A549 (cell line): ENCODE measurements at regions not wholly inside any gene's neighbourhood (a gene's known extent, or its start where the extent isn't known, plus 50 kb on each side); places are given as distances from the start of the nearest gene placed in this dataset.

Source experiments
- ATAC-seq, 2 experiments: fragments of 200-7000 bp in 1 of 2; fragments of >200 bp in 1 of 2; cut with Nextera tagmentation in 1 of 2; cut with Tn5 transposase in 1 of 2; 3 replicates each; pipeline versions ENCODE4 v1.8.0 to v1.9.1; 2018 to 2020; ENCODE audit warnings: mild to moderate bottlenecking in 1 of 2, moderate library complexity in 1 of 2
- CTCF ChIA-PET: fragments of 300-600 bp; sonication (Branson Sonifier 250); formaldehyde crosslinking; extraction: SDS; loops from one replicate; lab custom pipeline; 2021; ENCODE audit warnings: antibody characterized with exemption, inconsistent platforms; lab: Yijun Ruan, JAX
- POLR2A ChIA-PET: fragments of 350-600 bp; formaldehyde crosslinking; extraction: SDS; loops from one replicate; lab custom pipeline; 2021; ENCODE audit warnings: antibody characterized with exemption, inconsistent platforms; lab: Yijun Ruan, JAX
- DNase-seq, 2 experiments: peaks; one replicate each; pipeline versions ENCODE4 v3.0.0 to v3.0.0-alpha.2; 2011 to 2016; ENCODE audit warnings: low read depth in 1 of 2, low spot score in 1 of 2
- FAIRE-seq: peaks from 2 replicates; lab custom pipeline; 2011; peaks lifted over from hg19 to GRCh38; lab: Jason Lieb, UNC
- H3K27ac ChIP-seq, 2 experiments: fragments of >200 bp; sonication (Bioruptor Twin); formaldehyde crosslinking; 3 replicates each; pipeline ENCODE4 v1.5.1; 2016 to 2017
- H3K4me1 ChIP-seq: fragments of >200 bp; sonication (Bioruptor Twin); formaldehyde crosslinking; 3 replicates; pipeline ENCODE4 v1.6.1; 2016
- H3K4me2 ChIP-seq: fragments of >200 bp; sonication (Bioruptor Twin); formaldehyde crosslinking; 3 replicates; pipeline ENCODE4 v1.6.1; 2016
- H3K4me3 ChIP-seq: fragments of >200 bp; sonication (Bioruptor Twin); formaldehyde crosslinking; 3 replicates; pipeline ENCODE4 v1.5.1; 2016
- H3K9me3 ChIP-seq: fragments of >200 bp; sonication (Bioruptor Twin); formaldehyde crosslinking; 3 replicates; pipeline ENCODE4 v1.6.1; 2016
- CBX8 ChIP-seq: fragments of 200-600 bp; sonication (generic); IDR thresholded peaks from 2 replicates; pipeline ENCODE4 v1.6.1; 2016
- CEBPB ChIP-seq, 2 experiments: fragments of >200 bp in 1 of 2; sonication (Bioruptor Twin) in 1 of 2; formaldehyde crosslinking in 1 of 2; IDR thresholded peaks; 2 replicates each; pipeline ENCODE4 v1.6.1; 2012 to 2016
- CHD2 ChIP-seq: fragments of 150-350 bp; IDR thresholded peaks from 2 replicates; pipeline ENCODE4 v1.6.1; 2014; ENCODE audit warnings: low read length; ENCODE audit not compliant: partially characterized antibody
- E2F6 ChIP-seq: IDR thresholded peaks from 2 replicates; pipeline ENCODE4 v1.6.1; 2012; ENCODE audit warnings: low read depth, borderline replicate concordance
- FOSB ChIP-seq: fragments of 250-450 bp; sonication (Bioruptor Pico); IDR thresholded peaks from 2 replicates; pipeline ENCODE4 v1.5.0; 2020; ENCODE audit warnings: mild to moderate bottlenecking, moderate library complexity
- FOSL2 ChIP-seq, 2 experiments: fragments of 450-650 bp in 1 of 2; fragments of >200 bp in 1 of 2; sonication (Bioruptor Twin) in 1 of 2; formaldehyde crosslinking; IDR thresholded peaks; 2 replicates each; pipeline versions ENCODE4 v1.5.0 to v1.6.1; 2016 to 2020; ENCODE audit warnings: mild to moderate bottlenecking in 1 of 2, moderate library complexity in 1 of 2
- FOXS1 ChIP-seq: fragments of 250-450 bp; sonication (Bioruptor Pico); IDR thresholded peaks from 2 replicates; pipeline ENCODE4 v1.5.0; 2020; ENCODE audit warnings: mild to moderate bottlenecking, moderate library complexity
- HDAC2 ChIP-seq: fragments of 200-600 bp; sonication (generic); IDR thresholded peaks from 2 replicates; pipeline ENCODE4 v1.6.1; 2016
- HES2 ChIP-seq: fragments of >200 bp; sonication (Bioruptor Twin); formaldehyde crosslinking; IDR thresholded peaks from 2 replicates; pipeline ENCODE4 v1.6.1; 2016
- HOXA7 ChIP-seq: fragments of 250-450 bp; sonication (Bioruptor Pico); IDR thresholded peaks from 2 replicates; pipeline ENCODE4 v1.5.0; 2020; ENCODE audit warnings: mild to moderate bottlenecking, moderate library complexity
- JUN ChIP-seq, 2 experiments: fragments of >200 bp; sonication (Bioruptor Twin); formaldehyde crosslinking; IDR thresholded peaks; 2 replicates in 1 of 2; 3 replicates in 1 of 2; pipeline ENCODE4 v1.6.1; 2016 to 2017
- KDM5A ChIP-seq: fragments of 200-600 bp; sonication (generic); IDR thresholded peaks from 2 replicates; pipeline ENCODE4 v1.6.1; 2016; ENCODE audit warnings: antibody characterized with exemption, mild to moderate bottlenecking
- NFE2L2 ChIP-seq: fragments of 150-350 bp; conservative IDR thresholded peaks from 2 replicates; pipeline ENCODE4 v1.6.1; 2014; ENCODE audit warnings: low read length
- NPAS2 ChIP-seq: fragments of 250-450 bp; sonication (Bioruptor Pico); IDR thresholded peaks from 2 replicates; pipeline ENCODE4 v1.8.0; 2022; ENCODE audit warnings: mild to moderate bottlenecking, moderate library complexity, borderline replicate concordance
- POLR2A ChIP-seq: IDR thresholded peaks from 2 replicates; pipeline ENCODE4 v1.6.1; 2012; ENCODE audit warnings: mild to moderate bottlenecking, low read length
- POLR2AphosphoS2 ChIP-seq: conservative IDR thresholded peaks from 2 replicates; pipeline ENCODE4 v1.6.1; 2012; ENCODE audit warnings: low read length, improper control_type of control experiment, inconsistent platforms
- REST ChIP-seq: fragments of 200-600 bp; sonication (generic); IDR thresholded peaks from 2 replicates; pipeline ENCODE4 v1.6.1; 2016; ENCODE audit warnings: antibody characterized with exemption, mild to moderate bottlenecking, moderate library complexity
- SMC3 ChIP-seq: fragments of >200 bp; sonication (Bioruptor Twin); formaldehyde crosslinking; IDR thresholded peaks from 3 replicates; pipeline ENCODE4 v1.6.1; 2018; ENCODE audit warnings: inconsistent platforms
- TP53 ChIP-seq: fragments of 250-450 bp; sonication (Bioruptor Pico); IDR thresholded peaks from 2 replicates; pipeline ENCODE4 v1.5.0; 2021; ENCODE audit warnings: mild to moderate bottlenecking, moderate library complexity
- ZNF302 ChIP-seq: fragments of 250-450 bp; sonication (Bioruptor Pico); IDR thresholded peaks from 2 replicates; pipeline ENCODE4 v1.9.0; 2021; ENCODE audit warnings: inconsistent platforms, mild to moderate bottlenecking, moderate library complexity
- WGBS: methylation state at CpG from one replicate; pipeline ENCODE4 v1.1.6; 2017; ENCODE audit errors: missing lambda C conversion rate; 5-methylcytosine and 5-hydroxymethylcytosine counted together
- TF ChIP-seq, protein P1 (sequence below): fragments of 450-650 bp; IDR thresholded peaks from 2 replicates; pipeline ENCODE4 v1.6.1; 2014; ENCODE audit warnings: antibody characterized with exemption
- TF ChIP-seq, protein P2 (sequence below): fragments of 250-450 bp; sonication (Bioruptor Pico); IDR thresholded peaks from 2 replicates; pipeline ENCODE4 v1.5.0; 2021; ENCODE audit warnings: mild to moderate bottlenecking, moderate library complexity, borderline replicate concordance

- CTCF ChIA-PET, result no interaction called here
- no peak for DNase-seq
- no peaks in the 10 kb centered on the region for H3K4me1 ChIP-seq
- no peak overlapping the region for H3K4me3 ChIP-seq
- no peak for ATAC-seq
- POLR2A ChIA-PET, result no interaction called here
- no peak overlapping the region for H3K4me2 ChIP-seq
- TF ChIP-seq HES2 (no peak), FOSB (CRISPR knock-in tag) (no peak), CHD2 (no peak), HDAC2 (no peak), HOXA7 (CRISPR knock-in tag) (no peak), CBX8 (no peak), POLR2A (no peak), TP53 (CRISPR knock-in tag) (no peak), CEBPB (IDR thresholded peaks at IDR 0.05) (no peak), FOXS1 (CRISPR knock-in tag) (no peak), NPAS2 (CRISPR knock-in tag) (no peak), NFE2L2 (no peak), REST (no peak), E2F6 (no peak), POLR2AphosphoS2 (no peak)
- TF ChIP-seq, protein P1, sequence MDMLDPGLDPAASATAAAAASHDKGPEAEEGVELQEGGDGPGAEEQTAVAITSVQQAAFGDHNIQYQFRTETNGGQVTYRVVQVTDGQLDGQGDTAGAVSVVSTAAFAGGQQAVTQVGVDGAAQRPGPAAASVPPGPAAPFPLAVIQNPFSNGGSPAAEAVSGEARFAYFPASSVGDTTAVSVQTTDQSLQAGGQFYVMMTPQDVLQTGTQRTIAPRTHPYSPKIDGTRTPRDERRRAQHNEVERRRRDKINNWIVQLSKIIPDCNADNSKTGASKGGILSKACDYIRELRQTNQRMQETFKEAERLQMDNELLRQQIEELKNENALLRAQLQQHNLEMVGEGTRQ, result no peak
- TF ChIP-seq, protein P2, sequence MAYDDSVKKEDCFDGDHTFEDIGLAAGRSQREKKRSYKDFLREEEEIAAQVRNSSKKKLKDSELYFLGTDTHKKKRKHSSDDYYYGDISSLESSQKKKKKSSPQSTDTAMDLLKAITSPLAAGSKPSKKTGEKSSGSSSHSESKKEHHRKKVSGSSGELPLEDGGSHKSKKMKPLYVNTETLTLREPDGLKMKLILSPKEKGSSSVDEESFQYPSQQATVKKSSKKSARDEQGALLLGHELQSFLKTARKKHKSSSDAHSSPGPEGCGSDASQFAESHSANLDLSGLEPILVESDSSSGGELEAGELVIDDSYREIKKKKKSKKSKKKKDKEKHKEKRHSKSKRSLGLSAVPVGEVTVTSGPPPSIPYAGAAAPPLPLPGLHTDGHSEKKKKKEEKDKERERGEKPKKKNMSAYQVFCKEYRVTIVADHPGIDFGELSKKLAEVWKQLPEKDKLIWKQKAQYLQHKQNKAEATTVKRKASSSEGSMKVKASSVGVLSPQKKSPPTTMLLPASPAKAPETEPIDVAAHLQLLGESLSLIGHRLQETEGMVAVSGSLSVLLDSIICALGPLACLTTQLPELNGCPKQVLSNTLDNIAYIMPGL, result no peak
- no peaks in the 10 kb centered on the region for H3K9me3 ChIP-seq
- WGBS, result 0% methylated on average over 1 of the region's 1 CpG
- no peak overlapping the region for H3K27ac ChIP-seq
- no peak for FAIRE-seq
Observed at GRCh38 chr13:107764046-107764445, 451.3 kb downstream of the LIG4 start.

DNA sequence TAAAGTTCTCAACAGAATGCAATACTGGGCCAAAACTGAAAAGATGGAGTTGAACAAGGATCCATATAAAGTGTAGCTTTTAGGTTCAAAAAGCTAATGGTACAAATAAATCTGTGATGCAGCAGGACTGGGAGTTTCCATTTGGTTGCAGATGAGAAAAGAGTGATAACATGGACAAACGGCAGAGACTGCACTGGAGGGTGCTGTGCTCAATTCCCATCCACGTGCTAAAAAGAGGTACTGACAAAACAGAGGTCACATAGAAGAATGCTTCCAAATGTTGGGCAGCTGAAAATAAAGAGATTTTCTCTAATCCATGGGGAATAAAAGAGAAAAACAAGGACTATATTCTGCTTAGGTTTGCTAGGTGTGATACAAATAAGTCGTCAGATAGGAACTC, 461.6 kb downstream of the LIG4 start:
- TF ChIP-seq HES2, result no peak
- TF ChIP-seq JUN (IDR thresholded peaks at IDR 0.05), result no peak
- TF ChIP-seq, protein P2, result no peak
- no peak for TF ChIP-seq TP53 (CRISPR knock-in tag)
- no peak for TF ChIP-seq FOSL2 (IDR thresholded peaks at IDR 0.05)
- no peak for TF ChIP-seq FOSL2 (CRISPR knock-in tag; IDR thresholded peaks at IDR 0.05)
- TF ChIP-seq SMC3, result no peak
- TF ChIP-seq KDM5A, result no peak
- TF ChIP-seq ZNF302, result no peak
- DNase-seq, result no peak
- no peak for FAIRE-seq
- Histone ChIP-seq H3K4me3 (no peak overlapping the region), H3K9me3 (no peaks in the 10 kb centered on the region), H3K4me1 (no peaks in the 10 kb centered on the region), H3K27ac (no peak overlapping the region), H3K4me2 (no peak overlapping the region)
- ATAC-seq, result no peak
- POLR2A ChIA-PET, result no interaction called here
- CTCF ChIA-PET, result interaction anchor here (0.7 kb wide), 1 partner anchor 209 kb away, joined by 3 read pairs; no protein-coding TSS in a partner anchor
- WGBS, result 3% methylated on average over 3 of the region's 3 CpGs
